Ammon's horn (tissue), 1 donor: ENCODE measurements at regions not wholly inside any gene's neighbourhood (a gene's known extent, or its start where the extent isn't known, plus 50 kb on each side); places are given as distances from the start of the nearest gene placed in this dataset.

Experiments
- DNase-seq: peaks from one replicate; pipeline ENCODE4 v3.0.0-alpha.2; 2016; ENCODE audit warnings: low spot score

- no peak for DNase-seq
These were observed 96.3 kb upstream of the TMEM161B start for GRCh38 chr5:88364991-88365390.

- DNase-seq: no peak
These were observed 86.9 kb upstream of the TMEM161B start for GRCh38 chr5:88355490-88356050.

GRCh38 chr5:88325868-88326267, 57.2 kb upstream of the TMEM161B start:
- DNase-seq: no peak

- no peak for DNase-seq
These were observed 54.1 kb upstream of the TMEM161B start for GRCh38 chr5:88322785-88323184.
